Left renal cortex interstitium (tissue), 4 donors: ENCODE measurements at regions not wholly inside any gene's neighbourhood (a gene's known extent, or its start where the extent isn't known, plus 50 kb on each side); places are given as distances from the start of the nearest gene placed in this dataset.
"Not testable (repeated sequence)": the region's sequence is repeated elsewhere in the genome, so short reads cannot be mapped to it uniquely, and the experiment has no call there.

Experiments
- DNase-seq, 4 donors: peaks; one replicate each; pipeline ENCODE4 v3.0.0-alpha.2; 2013; ENCODE audit warnings: low read depth in 4 of 4, low spot score in 2 of 4, missing footprints in 1 of 4

GRCh38 chr12:5096241-5096924, 52.7 kb downstream of the KCNA5 start:
- no peak for DNase-seq

- no peak for DNase-seq
These were observed 54.1 kb downstream of the KCNA5 start for GRCh38 chr12:5097786-5098185.

GRCh38 chr12:5099136-5099535, 55.5 kb downstream of the KCNA5 start:
- no peak for DNase-seq

GRCh38 chr12:5099591-5099990, 55.9 kb downstream of the KCNA5 start:
- DNase-seq, result no peak

- no peak for DNase-seq
These were observed 58.0 kb downstream of the KCNA5 start for GRCh38 chr12:5101686-5102085.

- no peak for DNase-seq
These were observed 58.6 kb downstream of the KCNA5 start for GRCh38 chr12:5102261-5102789.

GRCh38 chr12:5102806-5103205, 59.1 kb downstream of the KCNA5 start:
- no peak for DNase-seq

GRCh38 chr12:5110345-5110744, 66.7 kb downstream of the KCNA5 start:
- DNase-seq, result no peak

- no peak for DNase-seq
These were observed 70.8 kb downstream of the KCNA5 start for GRCh38 chr12:5114436-5114835.

- DNase-seq, result not testable (repeated sequence)
These were observed 78.1 kb downstream of the KCNA5 start for GRCh38 chr12:5121784-5122183.

GRCh38 chr12:5122256-5122831, 78.7 kb downstream of the KCNA5 start:
- not testable (repeated sequence) for DNase-seq

- no peak for DNase-seq
These were observed 80.2 kb downstream of the KCNA5 start for GRCh38 chr12:5123921-5124320.

- DNase-seq, result no peak
These were observed 80.7 kb downstream of the KCNA5 start for GRCh38 chr12:5124401-5124800.

- DNase-seq, result no peak
These were observed 91.3 kb downstream of the KCNA5 start for GRCh38 chr12:5134861-5135525.

- no peak for DNase-seq
These were observed 94.6 kb downstream of the KCNA5 start for GRCh38 chr12:5138256-5138655.

GRCh38 chr12:5138845-5139244, 95.2 kb downstream of the KCNA5 start:
- no peak for DNase-seq

GRCh38 chr12:5139751-5140150, 96.1 kb downstream of the KCNA5 start:
- DNase-seq, result no peak

GRCh38 chr12:5140190-5140589, 96.5 kb downstream of the KCNA5 start:
- no peak for DNase-seq

GRCh38 chr12:5148880-5149279, 105.2 kb downstream of the KCNA5 start:
- DNase-seq, result no peak

- no peak for DNase-seq
These were observed 110.4 kb downstream of the KCNA5 start for GRCh38 chr12:5154091-5154490.

- DNase-seq, result no peak
These were observed 112.2 kb downstream of the KCNA5 start for GRCh38 chr12:5155866-5156265.

GRCh38 chr12:5160827-5161226, 117.1 kb downstream of the KCNA5 start:
- no peak for DNase-seq
